SH-SY5Y (cell line): ENCODE measurements at regions not wholly inside any gene's neighbourhood (a gene's known extent, or its start where the extent isn't known, plus 50 kb on each side); places are given as distances from the start of the nearest gene placed in this dataset.

Experiments used
- GATA2 ChIP-seq: IDR thresholded peaks from 2 replicates; pipeline ENCODE4 v1.6.1; 2011; ENCODE audit warnings: mild to moderate bottlenecking, low read depth, low read length
- GATA3 ChIP-seq: IDR thresholded peaks from 2 replicates; pipeline ENCODE4 v1.6.1; 2011; ENCODE audit warnings: low read depth, mild to moderate bottlenecking, low read length, moderate library complexity

- no peak for TF ChIP-seq GATA2
- TF ChIP-seq GATA3 = no peak
Measured at GRCh38 chr5:175054243-175054642, 329.9 kb downstream of the MSX2 start.
